ENCODE measurements at regions not wholly inside any gene's neighbourhood (a gene's known extent, or its start where the extent isn't known, plus 50 kb on each side); places are given as distances from the start of the nearest gene placed in this dataset.
A peak's percentile ranks its signal among the peaks of the same experiment; 100 is the strongest.

GRCh38 chr20:16178546-16179135 is 394.6 kb downstream of the KIF16B start:
- DNase-seq (peak; percentile 16 to 76 (median 70)), ATAC-seq (ENCODE audit: insufficient read depth, low FRiP score) (no peak)
- H3K4me1 ChIP-seq (ENCODE audit: control insufficient read depth in 5 of 5, insufficient read depth in 5 of 5, low read length in 5 of 5) = peaks cover 0 to 9% (median 4%) of the 10 kb centered on the region in 5 donors

GRCh38 chr20:16175322-16175961 is 397.8 kb downstream of the KIF16B start:
- TF ChIP-seq CTCF (IDR thresholded peaks at IDR 0.05; ENCODE audit: control extremely low read depth, extremely low read depth) = no peak
- no peak overlapping the region for H3K4me3 ChIP-seq
- 55 to 70% methylated on average over 7 of the region's 7 CpGs for WGBS, 2 donors
- no peaks in the 10 kb centered on the region for H3K27me3 ChIP-seq (ENCODE audit: control insufficient read depth in 3 of 3, insufficient read depth in 3 of 3, low read length in 2 of 3)
- H3K9ac ChIP-seq (ENCODE audit: insufficient read depth in 1 of 2, low read length in 2 of 2) = no peak overlapping the region
- peaks cover 0 to 6% (median 1%) of the 10 kb centered on the region in 4 donors for H3K9me3 ChIP-seq (ENCODE audit: control insufficient read depth in 4 of 4, insufficient read depth in 3 of 4, low read length in 3 of 4)
- H3K36me3 ChIP-seq (ENCODE audit: control insufficient read depth in 4 of 4, insufficient read depth in 4 of 4, low read length in 4 of 4) = no peaks in the 10 kb centered on the region
- no peak overlapping the region for H3K27ac ChIP-seq (ENCODE audit: low read depth in 1 of 2, low read length in 1 of 2)
- DNase-seq = no peak
- no peak for ATAC-seq (ENCODE audit: insufficient read depth, low FRiP score)
- H3K4me1 ChIP-seq (ENCODE audit: control insufficient read depth in 5 of 5, insufficient read depth in 5 of 5, low read length in 5 of 5) = peaks cover 0 to 9% (median 4%) of the 10 kb centered on the region in 5 donors

More at GRCh38 chr20:16178546-16179135, 394.6 kb downstream of the KIF16B start:
- H3K4me3 ChIP-seq = no peak overlapping the region
- no peak overlapping the region for H3K27ac ChIP-seq (ENCODE audit: low read depth in 1 of 2, low read length in 1 of 2)
- peaks cover 0 to 4% (median 1%) of the 10 kb centered on the region in 4 donors for H3K9me3 ChIP-seq (ENCODE audit: control insufficient read depth in 4 of 4, insufficient read depth in 3 of 4, low read length in 3 of 4)
- H3K36me3 ChIP-seq (ENCODE audit: control insufficient read depth in 4 of 4, insufficient read depth in 4 of 4, low read length in 4 of 4) = no peaks in the 10 kb centered on the region
- WGBS, 2 donors = 67 to 73% methylated on average over 5 of the region's 5 CpGs
- no peak overlapping the region for H3K9ac ChIP-seq (ENCODE audit: insufficient read depth in 1 of 2, low read length in 2 of 2)
- H3K27me3 ChIP-seq (ENCODE audit: control insufficient read depth in 3 of 3, insufficient read depth in 3 of 3, low read length in 2 of 3) = no peaks in the 10 kb centered on the region
- no peak for TF ChIP-seq CTCF (IDR thresholded peaks at IDR 0.05; ENCODE audit: control extremely low read depth, extremely low read depth)

- WGBS, 2 donors = 50 to 93% methylated on average over 2 of the region's 2 CpGs
- DNase-seq = no peak
- Histone ChIP-seq H3K4me1 (ENCODE audit: control insufficient read depth in 5 of 5, insufficient read depth in 5 of 5, low read length in 5 of 5) (peaks cover 0 to 9% (median 4%) of the 10 kb centered on the region in 5 donors), H3K36me3 (ENCODE audit: control insufficient read depth in 4 of 4, insufficient read depth in 4 of 4, low read length in 4 of 4) (no peaks in the 10 kb centered on the region), H3K9me3 (ENCODE audit: control insufficient read depth in 4 of 4, insufficient read depth in 3 of 4, low read length in 3 of 4) (peaks cover 0 to 5% (median 0%) of the 10 kb centered on the region in 4 donors), H3K4me3 (no peak overlapping the region), H3K27ac (ENCODE audit: low read depth in 1 of 2, low read length in 1 of 2) (no peak overlapping the region), H3K27me3 (ENCODE audit: control insufficient read depth in 3 of 3, insufficient read depth in 3 of 3, low read length in 2 of 3) (no peaks in the 10 kb centered on the region), H3K9ac (ENCODE audit: insufficient read depth in 1 of 2, low read length in 2 of 2) (no peak overlapping the region)
- no peak for ATAC-seq (ENCODE audit: insufficient read depth, low FRiP score)
- no peak for TF ChIP-seq CTCF (IDR thresholded peaks at IDR 0.05; ENCODE audit: control extremely low read depth, extremely low read depth)
Observed at GRCh38 chr20:16174311-16174710, 398.9 kb downstream of the KIF16B start.

Measured in lung (tissue), 11 donors.